ENCODE measurements at regions not wholly inside any gene's neighbourhood (a gene's known extent, or its start where the extent isn't known, plus 50 kb on each side); places are given as distances from the start of the nearest gene placed in this dataset.

DNA sequence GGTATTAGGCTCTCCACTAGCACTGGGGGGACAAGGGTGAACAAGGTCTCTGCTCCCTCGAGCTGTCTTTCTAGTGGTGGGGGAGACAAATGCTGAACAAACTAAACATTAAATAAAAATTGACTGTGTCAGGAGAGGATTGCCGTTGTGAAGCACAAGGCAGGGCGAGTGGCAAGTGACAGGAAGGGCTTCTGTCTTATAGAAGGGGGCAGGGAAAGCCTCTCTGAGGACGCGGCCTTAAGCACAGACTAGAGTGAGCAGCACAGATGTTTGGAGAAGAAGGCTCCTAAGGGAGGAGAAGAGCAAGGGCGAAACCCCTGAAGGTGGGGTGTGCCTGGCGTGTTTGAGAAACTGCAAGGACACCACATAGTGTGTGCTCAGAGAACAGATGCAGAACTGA, 50.9 kb upstream of the ATP2B2 start:
- no peak for TF ChIP-seq CEBPB (IDR thresholded peaks at IDR 0.05)
- no peak for TF ChIP-seq EP300 (IDR thresholded peaks at IDR 0.05; ENCODE audit: borderline replicate concordance)
- TF ChIP-seq, protein P1, sequence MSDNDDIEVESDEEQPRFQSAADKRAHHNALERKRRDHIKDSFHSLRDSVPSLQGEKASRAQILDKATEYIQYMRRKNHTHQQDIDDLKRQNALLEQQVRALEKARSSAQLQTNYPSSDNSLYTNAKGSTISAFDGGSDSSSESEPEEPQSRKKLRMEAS (IDR thresholded peaks at IDR 0.05), result no peak
